ENCODE measurements at regions not wholly inside any gene's neighbourhood (a gene's known extent, or its start where the extent isn't known, plus 50 kb on each side); places are given as distances from the start of the nearest gene placed in this dataset.
"Not testable (repeated sequence)": the region's sequence is repeated elsewhere in the genome, so short reads cannot be mapped to it uniquely, and the experiment has no call there.

DNA sequence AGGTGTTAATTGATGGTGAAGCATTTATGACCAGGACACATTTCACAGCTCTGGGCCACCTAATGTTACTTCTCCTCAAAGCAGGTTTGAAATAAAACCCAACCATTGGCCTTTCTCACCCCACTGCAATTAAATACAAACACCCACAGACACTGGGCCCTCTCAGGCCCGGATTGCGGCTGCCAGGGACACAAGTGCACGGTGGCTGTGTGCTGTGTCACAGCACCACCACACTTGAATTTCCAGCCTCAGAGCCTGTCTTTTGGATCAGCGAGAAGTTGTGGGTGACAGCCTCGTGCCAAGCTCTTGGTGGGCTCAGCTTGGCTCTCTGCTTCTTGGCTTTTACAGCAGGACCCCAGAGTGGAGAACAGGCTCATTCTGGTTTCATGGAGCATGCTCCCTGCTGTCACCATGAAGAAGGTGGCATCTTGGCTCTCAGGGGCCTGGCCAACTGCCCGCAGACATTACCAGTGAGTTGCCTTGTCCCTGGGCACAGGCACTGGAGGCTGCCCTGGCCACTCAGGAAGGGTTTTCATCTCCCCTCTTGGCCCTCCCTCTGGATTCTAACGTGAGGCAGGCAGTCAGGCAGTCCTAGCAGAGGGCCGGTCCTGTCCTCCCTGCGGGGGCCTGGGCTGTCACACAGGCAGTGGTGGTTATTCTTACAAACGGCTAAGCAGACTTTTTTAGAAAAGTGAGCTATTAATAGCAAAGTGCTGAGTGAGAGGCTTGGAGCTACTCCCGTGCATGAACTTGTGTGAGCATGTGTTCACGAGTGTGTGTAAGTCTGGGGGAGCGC lies 234.5 kb downstream of the BCL2L11 start:
- TF ChIP-seq, protein P1, sequence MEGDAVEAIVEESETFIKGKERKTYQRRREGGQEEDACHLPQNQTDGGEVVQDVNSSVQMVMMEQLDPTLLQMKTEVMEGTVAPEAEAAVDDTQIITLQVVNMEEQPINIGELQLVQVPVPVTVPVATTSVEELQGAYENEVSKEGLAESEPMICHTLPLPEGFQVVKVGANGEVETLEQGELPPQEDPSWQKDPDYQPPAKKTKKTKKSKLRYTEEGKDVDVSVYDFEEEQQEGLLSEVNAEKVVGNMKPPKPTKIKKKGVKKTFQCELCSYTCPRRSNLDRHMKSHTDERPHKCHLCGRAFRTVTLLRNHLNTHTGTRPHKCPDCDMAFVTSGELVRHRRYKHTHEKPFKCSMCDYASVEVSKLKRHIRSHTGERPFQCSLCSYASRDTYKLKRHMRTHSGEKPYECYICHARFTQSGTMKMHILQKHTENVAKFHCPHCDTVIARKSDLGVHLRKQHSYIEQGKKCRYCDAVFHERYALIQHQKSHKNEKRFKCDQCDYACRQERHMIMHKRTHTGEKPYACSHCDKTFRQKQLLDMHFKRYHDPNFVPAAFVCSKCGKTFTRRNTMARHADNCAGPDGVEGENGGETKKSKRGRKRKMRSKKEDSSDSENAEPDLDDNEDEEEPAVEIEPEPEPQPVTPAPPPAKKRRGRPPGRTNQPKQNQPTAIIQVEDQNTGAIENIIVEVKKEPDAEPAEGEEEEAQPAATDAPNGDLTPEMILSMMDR (IDR thresholded peaks at IDR 0.05) = not testable (repeated sequence)
- TF ChIP-seq POLR2AphosphoS5 (IDR thresholded peaks at IDR 0.05) = not testable (repeated sequence)

Measured in stomach (tissue), 4 donors.